IMR-90 (cell line): ENCODE measurements at regions not wholly inside any gene's neighbourhood (a gene's known extent, or its start where the extent isn't known, plus 50 kb on each side); places are given as distances from the start of the nearest gene placed in this dataset.

ENCODE experiments used
- ATAC-seq: fragments of 200-7000 bp; cut with Tn5 transposase; 2 replicates; pipeline ENCODE4 v1.9.1; 2020; ENCODE audit warnings: low read depth, mild to moderate bottlenecking, moderate library complexity
- BruUV-seq: library from RNA; stranded (reverse); fragments of 400-500 nt; replicated peaks from 2 replicates; lab custom pipeline; 2021; lab: Mats Ljungman, UMichigan
- CTCF ChIA-PET: fragments of 300-600 bp; formaldehyde crosslinking; extraction: SDS; loops from one replicate; lab custom pipeline; 2021; ENCODE audit warnings: antibody characterized with exemption; lab: Yijun Ruan, JAX
- POLR2A ChIA-PET: fragments of 300-600 bp; sonication (Branson Sonifier 250); formaldehyde crosslinking; loops from one replicate; lab custom pipeline; 2022; ENCODE audit warnings: antibody characterized with exemption; ENCODE audit not compliant: unreplicated experiment; lab: Charles Lee
- DNase-seq: peaks from one replicate; pipeline ENCODE4 v3.0.0; 2013
- H2AFZ ChIP-seq: replicated peaks from 2 replicates; pipeline ENCODE3; 2013; ENCODE audit warnings: low read length, mild to moderate bottlenecking; ENCODE audit not compliant: poor library complexity
- H2AK5ac ChIP-seq: 2 replicates; pipeline ENCODE4 v1.6.1; 2013; ENCODE audit warnings: low read depth, low read length, inconsistent platforms
- H2AK9ac ChIP-seq: replicated peaks from 2 replicates; pipeline ENCODE3; 2013; ENCODE audit warnings: mild to moderate bottlenecking, low read depth, low read length, moderate library complexity; ENCODE audit not compliant: poor library complexity
- H2BK120ac ChIP-seq: 2 replicates; pipeline ENCODE4 v1.6.1; 2013; ENCODE audit warnings: low read depth, low read length, inconsistent platforms
- H2BK15ac ChIP-seq: 3 replicates; pipeline ENCODE4 v1.6.1; 2013; ENCODE audit warnings: low read depth, low read length, inconsistent platforms
- H2BK20ac ChIP-seq: 2 replicates; pipeline ENCODE4 v1.6.1; 2013; ENCODE audit warnings: low read depth, mild to moderate bottlenecking, inconsistent platforms, low read length, moderate library complexity
- H2BK5ac ChIP-seq: 2 replicates; pipeline ENCODE4 v1.6.1; 2013; ENCODE audit warnings: mild to moderate bottlenecking, low read depth, low read length, inconsistent platforms; ENCODE audit not compliant: poor library complexity, severe bottlenecking
- H3K14ac ChIP-seq: replicated peaks from 2 replicates; pipeline ENCODE4 v1.6.1; 2013; ENCODE audit warnings: low read depth, low read length, inconsistent platforms
- H3K18ac ChIP-seq: 2 replicates; pipeline ENCODE4 v1.6.1; 2013; ENCODE audit warnings: low read depth, low read length, control low read depth
- H3K23ac ChIP-seq: 2 replicates; pipeline ENCODE4 v1.6.1; 2013; ENCODE audit warnings: low read depth, low read length, inconsistent platforms
- H3K27ac ChIP-seq: 2 replicates; pipeline ENCODE4 v1.5.1; 2013; ENCODE audit warnings: mild to moderate bottlenecking, control low read depth, low read length; ENCODE audit not compliant: insufficient read depth
- H3K27me3 ChIP-seq: 2 replicates; pipeline ENCODE4 v1.6.1; 2013; ENCODE audit warnings: low read length; ENCODE audit not compliant: control insufficient read depth, insufficient read depth
- H3K36me3 ChIP-seq: 2 replicates; pipeline ENCODE4 v1.6.1; 2013; ENCODE audit warnings: low read length, mixed read lengths; ENCODE audit not compliant: control insufficient read depth, insufficient read depth
- H3K4ac ChIP-seq: 2 replicates; pipeline ENCODE4 v1.6.1; 2013; ENCODE audit warnings: low read depth, low read length, inconsistent platforms
- H3K4me1 ChIP-seq: 2 replicates; pipeline ENCODE4 v1.6.1; 2013; ENCODE audit warnings: low read length, mixed read lengths; ENCODE audit not compliant: control insufficient read depth, insufficient read depth
- H3K4me2 ChIP-seq: 2 replicates; pipeline ENCODE4 v1.6.1; 2013; ENCODE audit warnings: low read depth, mild to moderate bottlenecking, control low read depth, low read length, moderate library complexity
- H3K4me3 ChIP-seq: 2 replicates; pipeline ENCODE4 v1.5.1; 2013; ENCODE audit warnings: low read depth, mild to moderate bottlenecking, control low read depth, low read length, moderate library complexity; ENCODE audit not compliant: insufficient read depth
- H3K56ac ChIP-seq: 2 replicates; pipeline ENCODE4 v1.6.1; 2013; ENCODE audit warnings: low read length, inconsistent platforms; ENCODE audit not compliant: insufficient read depth; ENCODE audit errors: extremely low read depth
- H3K79me1 ChIP-seq, 2 experiments: 2 replicates each; pipeline ENCODE4 v1.6.1; 2013; ENCODE audit warnings: low read length in 2 of 2, inconsistent platforms in 1 of 2, low read depth in 1 of 2
- H3K9ac ChIP-seq: 2 replicates; pipeline ENCODE4 v1.6.1; 2013; ENCODE audit warnings: low read depth, low read length, control low read depth
- H3K9me1 ChIP-seq: 2 replicates; pipeline ENCODE4 v1.6.1; 2013; ENCODE audit warnings: low read length, inconsistent platforms; ENCODE audit not compliant: insufficient read depth
- H3K9me3 ChIP-seq: 2 replicates; pipeline ENCODE4 v1.6.1; 2013; ENCODE audit warnings: low read length; ENCODE audit not compliant: control insufficient read depth, insufficient read depth
- H4K20me1 ChIP-seq: 2 replicates; pipeline ENCODE4 v1.6.1; 2013; ENCODE audit warnings: low read length, inconsistent platforms; ENCODE audit not compliant: insufficient read depth
- H4K5ac ChIP-seq: 2 replicates; pipeline ENCODE4 v1.6.1; 2013; ENCODE audit warnings: mild to moderate bottlenecking, low read depth, low read length, control low read depth
- H4K8ac ChIP-seq, 2 experiments: 2 replicates each; pipeline ENCODE4 v1.6.1; 2013; ENCODE audit warnings: low read depth in 2 of 2, low read length in 2 of 2, control low read depth in 1 of 2, inconsistent platforms in 1 of 2
- H4K91ac ChIP-seq: 2 replicates; pipeline ENCODE4 v1.6.1; 2013; ENCODE audit warnings: low read depth, low read length, inconsistent platforms; ENCODE audit not compliant: insufficient read depth
- CEBPB ChIP-seq: IDR thresholded peaks from 2 replicates; pipeline ENCODE4 v1.6.1; 2012; ENCODE audit warnings: low read depth, low read length, improper control_type of control experiment
- NFE2L2 ChIP-seq: fragments of 150-350 bp; IDR thresholded peaks from 2 replicates; pipeline ENCODE4 v1.6.1; 2016; ENCODE audit warnings: low read depth, mild to moderate bottlenecking, low read length
- WGBS, 2 experiments: methylation state at CpG; one replicate each; pipeline versions ENCODE4 v1.1.5 to v1.1.7; 2013; ENCODE audit warnings: missing lambda C conversion rate in 2 of 2; ENCODE audit not compliant: insufficient read length in 1 of 2; ENCODE audit errors: extremely low coverage in 2 of 2; 5-methylcytosine and 5-hydroxymethylcytosine counted together
- dilution Hi-C: fragments of 300-500 bp; cut with HindIII; formaldehyde crosslinking; loops from one replicate; pipeline ENCODE4 v1.14.3; 2018; ENCODE audit warnings: low sequenced_read_pairs; ENCODE audit not compliant: unreplicated experiment
- in situ Hi-C: fragments of 300-500 bp; cut with MboI; formaldehyde crosslinking; loops from 3 replicates; pipeline ENCODE4 v1.14.3; 2019; ENCODE audit warnings: low sequenced_read_pairs, inconsistent platforms, mixed read lengths
- intact Hi-C: fragments of 100-400 bp; cut with micrococcal nuclease; formaldehyde crosslinking; loops from 2 replicates; pipeline ENCODE4 v1.10.0; 2022

DNA sequence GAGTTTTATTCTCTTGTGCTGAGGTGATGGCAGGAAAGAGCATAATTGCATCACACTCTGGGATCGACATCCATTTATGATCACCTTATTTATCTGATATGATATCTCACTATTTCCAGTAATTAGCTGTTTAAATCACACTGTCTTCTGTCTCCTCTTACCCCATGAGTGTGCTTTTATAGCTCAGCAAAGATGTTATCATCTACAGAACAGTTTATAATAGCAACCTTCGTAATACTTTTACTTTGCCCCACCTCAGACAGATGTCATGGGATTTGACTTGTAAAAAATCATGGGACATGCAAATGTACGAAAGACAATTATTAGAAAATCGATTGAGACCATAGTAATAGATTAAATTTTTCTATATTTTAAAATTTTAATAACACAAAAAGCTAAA is 1122.3 kb upstream of the PCDH10 start:
- no peaks in the 10 kb centered on the region for H4K20me1 ChIP-seq
- no peak overlapping the region for H2AK5ac ChIP-seq
- H3K4me3 ChIP-seq = no peak overlapping the region
- H3K9me1 ChIP-seq = no peaks in the 10 kb centered on the region
- ChIA-PET CTCF (interaction anchor here (0.9 to 1.0 kb wide), 2 partner anchors 11 to 19 kb away, joined by 3 read pairs; no protein-coding TSS in a partner anchor), POLR2A (interaction anchor here (0.5 kb wide), 1 partner anchor 17 kb away, joined by 5 read pairs; no protein-coding TSS in a partner anchor)
- no peaks in the 10 kb centered on the region for H3K4me1 ChIP-seq
- dilution Hi-C loops (no loop called here), in situ Hi-C loops (no loop called here), intact Hi-C loops (no loop called here)
- H2BK15ac ChIP-seq = no peak overlapping the region
- no CpG with 5 or more reads among the region's 4 CpGs for WGBS, 2 experiments
- H3K14ac ChIP-seq = no peak overlapping the region
- TF ChIP-seq NFE2L2 = no peak
- TF ChIP-seq CEBPB = 0 out of 2 replicates have a peak, but pooled peaks have one; percentile 13
- no peak overlapping the region for H2AFZ ChIP-seq
- H2BK120ac ChIP-seq = no peak overlapping the region
- no peak overlapping the region for H2AK9ac ChIP-seq
- no peak for DNase-seq
- H4K8ac ChIP-seq = 0 out of 4 replicates have a peak overlapping the region, but pooled peaks of 1 of the 2 experiments have one; percentile 3
- no peak overlapping the region for H3K4me2 ChIP-seq
- ATAC-seq = no peak
- no peaks in the 10 kb centered on the region for H3K27me3 ChIP-seq
- no peak overlapping the region; the same call in 1 of the 2 replicates for H3K18ac ChIP-seq
- H3K36me3 ChIP-seq = no peaks in the 10 kb centered on the region
- H3K56ac ChIP-seq = no peak overlapping the region
- H3K79me1 ChIP-seq = no peaks in the 10 kb centered on the region
- BruUV-seq = no TSS peak
- no peaks in the 10 kb centered on the region for H3K9me3 ChIP-seq
- no peak overlapping the region for H3K27ac ChIP-seq
- no peak overlapping the region for H4K91ac ChIP-seq
- no peak overlapping the region for H3K9ac ChIP-seq
- no peak overlapping the region for H3K23ac ChIP-seq
- H2BK5ac ChIP-seq = no peak overlapping the region
- no peak overlapping the region for H3K4ac ChIP-seq
- no peak overlapping the region for H2BK20ac ChIP-seq
- no peak overlapping the region for H4K5ac ChIP-seq
